ENCODE measurements at regions not wholly inside any gene's neighbourhood (a gene's known extent, or its start where the extent isn't known, plus 50 kb on each side); places are given as distances from the start of the nearest gene placed in this dataset.

DNA sequence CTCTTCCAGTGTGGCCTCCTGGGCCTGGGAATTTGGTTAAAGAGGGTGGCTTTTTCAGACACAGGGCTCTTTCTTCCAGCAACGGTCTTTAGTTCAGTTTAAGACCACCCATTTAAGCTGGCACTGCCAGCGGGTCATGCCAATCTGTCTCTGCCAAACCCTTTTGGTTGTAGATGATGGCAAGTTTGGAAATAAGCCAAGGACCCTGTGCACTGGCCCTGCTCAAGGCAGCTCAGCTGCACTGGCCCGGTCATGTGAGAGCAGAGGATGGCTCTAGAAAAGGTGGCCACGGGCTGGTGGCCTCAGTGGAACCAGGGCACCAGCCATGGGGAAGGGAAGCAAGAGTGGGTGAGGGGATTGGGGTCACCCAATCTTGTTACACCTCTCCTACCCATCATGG, 294.1 kb downstream of the GLRX3 start:
- H3K4me1 ChIP-seq (ENCODE audit: insufficient read depth, low read length): no peaks in the 10 kb centered on the region
- no peak overlapping the region for H3K4me3 ChIP-seq (ENCODE audit: low read length)
- no peaks in the 10 kb centered on the region for H3K9me3 ChIP-seq (ENCODE audit: low read depth, low read length)
- no peaks in the 10 kb centered on the region for H3K27me3 ChIP-seq (ENCODE audit: insufficient read depth, low read length)

DNA sequence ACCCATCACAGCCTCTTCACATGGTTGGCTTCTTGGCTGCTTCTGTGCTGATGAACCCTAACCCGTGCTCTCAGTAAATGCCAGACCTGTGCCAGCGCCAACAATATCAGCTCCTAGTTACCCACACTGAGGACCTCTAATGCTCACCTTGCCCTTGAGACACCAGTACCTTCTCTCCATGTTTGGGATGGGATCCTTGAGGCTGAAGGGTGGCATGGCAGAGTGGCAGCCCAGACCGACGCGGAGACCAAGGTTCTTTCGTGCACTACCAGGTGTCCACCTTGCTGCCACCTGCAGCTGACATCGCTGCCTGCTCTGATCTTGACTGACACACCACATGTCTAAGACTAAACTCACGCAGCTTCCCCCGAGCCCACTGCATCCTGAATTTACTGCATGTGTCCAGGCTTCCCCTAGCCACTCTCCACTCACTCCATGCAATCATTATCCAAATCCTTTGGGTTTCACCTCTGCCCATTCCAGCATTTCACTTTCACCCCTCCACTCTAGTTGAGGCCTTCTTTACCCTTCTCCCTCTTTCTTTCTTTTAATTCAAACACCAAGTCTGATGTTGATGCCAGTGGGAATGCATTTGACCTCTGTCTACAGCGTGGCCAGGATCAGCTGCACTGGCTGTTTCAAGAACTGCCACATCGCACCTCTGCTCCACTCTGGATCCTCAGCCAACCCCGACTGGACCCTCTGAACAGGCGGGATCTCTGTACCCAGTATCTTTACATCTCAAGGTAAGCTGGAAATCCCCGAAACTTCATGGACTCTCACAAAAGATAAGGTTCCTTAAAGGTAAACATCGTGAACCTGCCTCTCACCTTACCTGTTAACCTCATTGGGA, 294.9 kb downstream of the GLRX3 start:
- no peak overlapping the region for H3K4me3 ChIP-seq (ENCODE audit: low read length)
- H3K4me1 ChIP-seq (ENCODE audit: insufficient read depth, low read length): no peaks in the 10 kb centered on the region
- no peaks in the 10 kb centered on the region for H3K9me3 ChIP-seq (ENCODE audit: low read depth, low read length)
- no peaks in the 10 kb centered on the region for H3K27me3 ChIP-seq (ENCODE audit: insufficient read depth, low read length)

DNA sequence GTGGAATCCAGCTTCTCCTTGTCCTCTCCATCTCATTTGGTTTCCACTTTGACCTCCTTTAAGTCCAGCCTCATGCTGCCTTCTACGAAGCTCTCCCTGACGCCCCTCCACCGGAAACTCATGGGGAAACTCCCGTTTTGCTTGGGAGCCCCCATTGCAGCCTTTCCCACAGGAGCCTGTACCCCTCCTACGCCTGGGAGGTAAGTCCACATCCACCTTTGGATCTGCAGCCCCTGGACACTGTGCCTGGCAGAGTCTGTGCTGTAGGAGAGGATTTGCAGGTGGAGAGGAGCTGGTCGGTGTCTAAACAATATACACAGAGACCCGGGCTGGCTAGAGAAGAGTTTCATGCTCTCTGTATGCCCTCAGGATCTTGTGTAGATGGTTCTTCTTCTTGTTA, 296.1 kb downstream of the GLRX3 start:
- Histone ChIP-seq H3K4me1 (ENCODE audit: insufficient read depth, low read length) (no peaks in the 10 kb centered on the region), H3K4me3 (ENCODE audit: low read length) (no peak overlapping the region), H3K27me3 (ENCODE audit: insufficient read depth, low read length) (no peaks in the 10 kb centered on the region), H3K9me3 (ENCODE audit: low read depth, low read length) (no peaks in the 10 kb centered on the region)

GRCh38 chr10:130432850-130433249, 296.7 kb downstream of the GLRX3 start:
- no peaks in the 10 kb centered on the region for H3K9me3 ChIP-seq (ENCODE audit: low read depth, low read length)
- no peak overlapping the region for H3K4me3 ChIP-seq (ENCODE audit: low read length)
- H3K27me3 ChIP-seq (ENCODE audit: insufficient read depth, low read length): no peaks in the 10 kb centered on the region
- no peaks in the 10 kb centered on the region for H3K4me1 ChIP-seq (ENCODE audit: insufficient read depth, low read length)

GRCh38 chr10:130434446-130435385, 298.5 kb downstream of the GLRX3 start:
- no peaks in the 10 kb centered on the region for H3K4me1 ChIP-seq (ENCODE audit: insufficient read depth, low read length)
- no peaks in the 10 kb centered on the region for H3K9me3 ChIP-seq (ENCODE audit: low read depth, low read length)
- no peaks in the 10 kb centered on the region for H3K27me3 ChIP-seq (ENCODE audit: insufficient read depth, low read length)
- H3K4me3 ChIP-seq (ENCODE audit: low read length): no peak overlapping the region

GRCh38 chr10:130435961-130436360, 299.8 kb downstream of the GLRX3 start:
- Histone ChIP-seq H3K4me1 (ENCODE audit: insufficient read depth, low read length) (no peaks in the 10 kb centered on the region), H3K27me3 (ENCODE audit: insufficient read depth, low read length) (no peaks in the 10 kb centered on the region), H3K9me3 (ENCODE audit: low read depth, low read length) (no peaks in the 10 kb centered on the region), H3K4me3 (ENCODE audit: low read length) (no peak overlapping the region)

DNA sequence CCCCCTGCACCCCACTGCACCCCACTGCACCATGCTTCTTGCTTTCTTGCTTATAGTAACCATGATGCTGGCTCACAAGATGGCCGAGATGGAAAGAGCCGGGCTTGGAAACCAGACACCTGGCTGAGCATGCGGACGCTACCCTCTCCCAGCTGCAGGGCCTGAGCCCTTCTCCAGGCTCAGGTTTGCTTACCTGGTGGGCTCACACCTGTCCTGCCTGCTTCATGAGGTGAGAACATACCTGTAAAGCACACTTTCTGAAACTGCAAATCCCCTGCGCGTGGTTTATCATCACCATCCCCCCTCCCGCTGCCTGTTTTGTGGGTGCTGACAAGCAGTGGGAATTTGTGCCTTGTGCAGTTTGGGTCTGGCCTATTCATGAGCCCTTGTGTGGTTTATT, 302.7 kb downstream of the GLRX3 start:
- H3K4me3 ChIP-seq (ENCODE audit: low read length): no peak overlapping the region
- no peaks in the 10 kb centered on the region for H3K9me3 ChIP-seq (ENCODE audit: low read depth, low read length)
- H3K4me1 ChIP-seq (ENCODE audit: insufficient read depth, low read length): no peaks in the 10 kb centered on the region
- H3K27me3 ChIP-seq (ENCODE audit: insufficient read depth, low read length): no peaks in the 10 kb centered on the region

GRCh38 chr10:130439766-130440165, 303.6 kb downstream of the GLRX3 start:
- Histone ChIP-seq H3K4me3 (ENCODE audit: low read length) (no peak overlapping the region), H3K4me1 (ENCODE audit: insufficient read depth, low read length) (no peaks in the 10 kb centered on the region), H3K27me3 (ENCODE audit: insufficient read depth, low read length) (no peaks in the 10 kb centered on the region), H3K9me3 (ENCODE audit: low read depth, low read length) (no peaks in the 10 kb centered on the region)

GRCh38 chr10:130440494-130440893, 304.3 kb downstream of the GLRX3 start:
- Histone ChIP-seq H3K9me3 (ENCODE audit: low read depth, low read length) (no peaks in the 10 kb centered on the region), H3K4me3 (ENCODE audit: low read length) (no peak overlapping the region), H3K27me3 (ENCODE audit: insufficient read depth, low read length) (no peaks in the 10 kb centered on the region), H3K4me1 (ENCODE audit: insufficient read depth, low read length) (no peaks in the 10 kb centered on the region)

DNA sequence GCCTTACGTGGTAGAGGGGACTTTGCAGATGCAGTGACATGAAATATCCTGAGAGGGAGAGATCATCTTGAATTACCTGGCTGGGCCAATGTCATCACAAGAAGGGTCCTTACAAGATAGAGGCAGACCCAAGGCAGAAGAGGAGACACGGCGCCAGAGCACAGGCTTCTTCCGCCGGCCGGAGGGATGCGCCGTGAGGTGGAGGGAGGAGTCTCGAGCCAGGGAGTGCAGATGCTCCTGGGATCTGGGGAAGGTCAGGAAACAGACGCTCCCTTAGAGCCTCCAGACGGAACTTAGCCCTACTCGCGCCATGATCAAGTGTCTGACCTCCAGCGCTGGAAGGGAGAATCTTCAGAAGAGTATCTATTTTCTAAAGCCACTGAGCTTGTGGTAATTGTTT, 304.8 kb downstream of the GLRX3 start:
- Histone ChIP-seq H3K27me3 (ENCODE audit: insufficient read depth, low read length) (no peaks in the 10 kb centered on the region), H3K4me1 (ENCODE audit: insufficient read depth, low read length) (no peaks in the 10 kb centered on the region), H3K4me3 (ENCODE audit: low read length) (no peak overlapping the region), H3K9me3 (ENCODE audit: low read depth, low read length) (no peaks in the 10 kb centered on the region)

DNA sequence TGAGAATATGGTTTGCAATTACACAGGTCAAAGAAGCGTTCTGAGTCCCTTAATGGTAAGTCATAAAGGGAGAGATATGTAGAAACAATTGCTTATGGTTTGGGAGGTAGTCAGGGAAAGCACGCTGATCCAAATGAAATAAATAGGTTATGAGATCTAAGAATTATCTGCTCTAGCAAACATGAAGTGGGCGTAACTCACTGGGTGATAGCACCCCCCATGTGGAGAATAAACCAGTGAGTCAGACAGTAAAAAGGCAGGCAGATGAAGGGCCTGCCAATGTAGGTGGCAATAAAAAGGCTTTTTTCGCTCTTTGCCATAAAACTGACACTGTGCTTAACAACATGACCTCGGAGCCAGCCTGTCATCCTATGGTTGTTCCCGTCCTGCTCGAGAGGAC, 306.9 kb downstream of the GLRX3 start:
- Histone ChIP-seq H3K27me3 (ENCODE audit: insufficient read depth, low read length) (no peaks in the 10 kb centered on the region), H3K4me1 (ENCODE audit: insufficient read depth, low read length) (no peaks in the 10 kb centered on the region), H3K9me3 (ENCODE audit: low read depth, low read length) (no peaks in the 10 kb centered on the region), H3K4me3 (ENCODE audit: low read length) (no peak overlapping the region)

DNA sequence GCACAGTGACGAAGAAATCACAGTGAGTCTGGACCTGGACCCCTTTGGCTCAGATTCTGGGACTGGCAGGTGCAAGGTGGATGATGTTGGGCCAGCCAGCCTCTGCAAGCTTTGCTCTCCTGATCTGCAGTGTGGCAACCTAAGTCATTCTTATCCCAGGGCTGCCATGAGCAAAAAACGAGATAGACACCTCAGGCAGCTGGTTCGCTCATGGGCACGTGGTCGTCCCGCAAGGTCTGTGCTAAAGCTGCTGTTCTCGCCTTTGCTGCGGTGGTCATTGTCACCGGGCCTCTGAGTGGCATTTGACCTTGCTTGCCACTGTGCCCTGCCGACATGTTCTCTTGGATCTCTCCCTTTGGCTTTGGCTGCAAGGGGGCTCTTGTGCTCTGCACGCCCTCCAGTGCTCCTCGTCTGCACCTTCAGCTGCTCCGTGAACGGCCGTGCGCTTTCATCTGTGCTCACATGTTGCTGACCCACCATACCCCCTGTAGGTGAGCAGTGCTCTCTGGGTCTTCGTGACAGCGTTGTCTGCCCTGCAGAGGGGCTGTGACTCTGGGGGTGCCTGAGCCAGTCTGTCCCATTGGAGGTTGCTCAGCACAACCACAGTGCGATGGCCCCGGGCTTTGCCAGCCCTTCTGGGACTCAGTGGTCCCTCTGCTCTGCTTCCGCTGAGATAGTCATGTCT, 317.0 kb downstream of the GLRX3 start:
- Histone ChIP-seq H3K9me3 (ENCODE audit: low read depth, low read length) (no peaks in the 10 kb centered on the region), H3K27me3 (ENCODE audit: insufficient read depth, low read length) (no peaks in the 10 kb centered on the region), H3K4me3 (ENCODE audit: low read length) (no peak overlapping the region), H3K4me1 (ENCODE audit: insufficient read depth, low read length) (no peaks in the 10 kb centered on the region)

GRCh38 chr10:130453721-130454542, 317.7 kb downstream of the GLRX3 start:
- Histone ChIP-seq H3K9me3 (ENCODE audit: low read depth, low read length) (no peaks in the 10 kb centered on the region), H3K4me3 (ENCODE audit: low read length) (no peak overlapping the region), H3K27me3 (ENCODE audit: insufficient read depth, low read length) (no peaks in the 10 kb centered on the region), H3K4me1 (ENCODE audit: insufficient read depth, low read length) (no peaks in the 10 kb centered on the region)

GRCh38 chr10:130454543-130455000, 318.4 kb downstream of the GLRX3 start:
- Histone ChIP-seq H3K27me3 (ENCODE audit: insufficient read depth, low read length) (no peaks in the 10 kb centered on the region), H3K4me3 (ENCODE audit: low read length) (no peak overlapping the region), H3K4me1 (ENCODE audit: insufficient read depth, low read length) (no peaks in the 10 kb centered on the region), H3K9me3 (ENCODE audit: low read depth, low read length) (no peaks in the 10 kb centered on the region)

All from mononuclear cell (primary cell).